ENCODE measurements at regions not wholly inside any gene's neighbourhood (a gene's known extent, or its start where the extent isn't known, plus 50 kb on each side); places are given as distances from the start of the nearest gene placed in this dataset.
"Not testable (repeated sequence)": the region's sequence is repeated elsewhere in the genome, so short reads cannot be mapped to it uniquely, and the experiment has no call there.

DNA sequence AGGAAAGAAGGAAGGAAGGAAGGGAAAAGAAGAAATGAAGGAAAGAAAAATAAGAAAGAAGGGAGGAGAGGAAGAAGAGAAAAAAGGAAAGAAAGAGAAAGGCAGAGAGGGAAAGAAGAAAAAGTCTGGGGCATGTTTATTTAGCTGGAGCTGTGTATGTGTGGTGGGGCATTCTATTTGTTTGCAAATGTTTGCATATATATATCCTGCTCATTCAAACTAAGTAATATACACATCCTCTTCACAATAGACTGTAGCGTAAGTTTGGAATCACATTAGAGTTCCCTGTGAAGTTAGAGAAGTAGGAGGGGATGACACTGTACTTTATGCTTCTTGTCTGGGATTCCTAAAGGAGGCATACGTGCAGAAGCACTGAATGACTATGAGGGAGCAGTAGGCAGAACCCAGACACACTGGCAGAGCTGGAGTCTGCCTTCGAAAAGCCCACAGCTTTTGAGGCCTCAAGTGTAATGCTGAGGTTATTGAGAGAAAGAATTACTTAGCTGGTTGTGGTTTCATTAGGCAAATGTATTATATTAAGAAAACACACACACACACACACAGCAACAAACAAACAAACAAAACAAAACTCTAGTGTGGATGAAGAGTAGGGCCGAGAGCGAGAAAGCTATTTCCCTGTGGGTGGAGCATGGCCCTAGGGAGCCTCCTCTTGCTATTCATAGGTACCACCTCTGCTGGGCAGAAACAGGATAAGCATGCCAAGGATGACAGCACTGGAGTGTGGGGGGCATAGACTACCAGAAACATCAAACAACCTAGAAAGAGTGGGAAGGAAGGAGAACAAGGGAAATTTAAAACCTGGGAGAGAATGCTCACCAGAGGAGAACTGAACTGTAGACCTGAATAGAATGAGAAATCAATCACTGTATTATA lies 905.1 kb upstream of the NXPH2 start:
- TF ChIP-seq, protein P1, sequence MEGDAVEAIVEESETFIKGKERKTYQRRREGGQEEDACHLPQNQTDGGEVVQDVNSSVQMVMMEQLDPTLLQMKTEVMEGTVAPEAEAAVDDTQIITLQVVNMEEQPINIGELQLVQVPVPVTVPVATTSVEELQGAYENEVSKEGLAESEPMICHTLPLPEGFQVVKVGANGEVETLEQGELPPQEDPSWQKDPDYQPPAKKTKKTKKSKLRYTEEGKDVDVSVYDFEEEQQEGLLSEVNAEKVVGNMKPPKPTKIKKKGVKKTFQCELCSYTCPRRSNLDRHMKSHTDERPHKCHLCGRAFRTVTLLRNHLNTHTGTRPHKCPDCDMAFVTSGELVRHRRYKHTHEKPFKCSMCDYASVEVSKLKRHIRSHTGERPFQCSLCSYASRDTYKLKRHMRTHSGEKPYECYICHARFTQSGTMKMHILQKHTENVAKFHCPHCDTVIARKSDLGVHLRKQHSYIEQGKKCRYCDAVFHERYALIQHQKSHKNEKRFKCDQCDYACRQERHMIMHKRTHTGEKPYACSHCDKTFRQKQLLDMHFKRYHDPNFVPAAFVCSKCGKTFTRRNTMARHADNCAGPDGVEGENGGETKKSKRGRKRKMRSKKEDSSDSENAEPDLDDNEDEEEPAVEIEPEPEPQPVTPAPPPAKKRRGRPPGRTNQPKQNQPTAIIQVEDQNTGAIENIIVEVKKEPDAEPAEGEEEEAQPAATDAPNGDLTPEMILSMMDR (IDR thresholded peaks at IDR 0.05; ENCODE audit: insufficient read depth, low read depth, low read length): no peak
- H3K4me3 ChIP-seq (ENCODE audit: low read depth, low read length): no peak overlapping the region
- DNase-seq (ENCODE audit: low read depth): no peak

DNA sequence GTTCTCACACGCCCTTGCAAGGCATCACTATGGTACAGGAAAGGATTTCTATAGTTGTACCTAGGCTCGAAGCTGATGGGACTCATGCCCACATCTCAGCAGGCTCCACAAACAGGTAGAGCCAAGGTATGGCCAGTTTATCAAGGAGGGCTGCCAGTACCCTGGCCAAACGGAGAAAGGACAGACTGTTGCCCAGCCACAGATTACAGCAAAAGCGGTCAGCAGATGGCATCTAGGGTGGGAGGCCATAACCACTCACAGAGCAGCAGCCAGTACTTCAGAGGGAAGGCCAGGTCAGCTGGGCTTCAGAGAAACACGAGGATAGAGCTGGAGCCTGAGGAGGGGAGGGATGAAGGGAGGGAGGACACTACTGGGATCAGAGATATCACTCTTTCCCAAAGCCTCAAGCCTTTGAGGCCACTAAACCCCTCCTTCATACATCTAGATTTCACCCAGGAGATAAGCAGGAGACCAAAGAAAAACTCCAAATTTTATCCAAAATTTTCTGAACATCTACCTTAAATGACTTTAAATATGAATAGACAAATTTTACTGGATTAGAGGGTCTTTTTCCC lies 904.2 kb upstream of the NXPH2 start:
- DNase-seq (ENCODE audit: low read depth): no peak
- TF ChIP-seq, protein P1 (IDR thresholded peaks at IDR 0.05; ENCODE audit: insufficient read depth, low read depth, low read length): no peak
- no peak overlapping the region for H3K4me3 ChIP-seq (ENCODE audit: low read depth, low read length)

DNA sequence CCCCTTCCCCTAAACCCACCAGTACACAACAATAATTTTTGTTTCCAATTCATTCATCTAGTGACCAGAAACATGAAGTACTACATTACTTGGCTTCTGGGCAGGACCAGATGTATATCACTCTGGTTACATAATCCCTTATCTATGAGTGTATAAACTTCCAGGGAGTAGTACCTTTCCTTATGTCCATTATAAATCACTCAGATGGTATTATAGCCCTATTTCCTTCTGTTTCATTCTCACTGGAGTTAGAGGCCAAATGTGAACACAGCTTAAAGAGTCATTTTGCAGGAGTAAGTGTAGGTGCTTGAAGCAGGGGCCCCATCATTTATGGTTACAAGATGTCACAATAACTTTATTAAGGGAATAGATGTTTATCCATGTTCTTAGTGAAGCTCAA lies 894.4 kb upstream of the NXPH2 start:
- no peak for DNase-seq (ENCODE audit: low read depth)
- no peak overlapping the region for H3K4me3 ChIP-seq (ENCODE audit: low read depth, low read length)
- TF ChIP-seq, protein P1 (IDR thresholded peaks at IDR 0.05; ENCODE audit: insufficient read depth, low read depth, low read length): no peak

DNA sequence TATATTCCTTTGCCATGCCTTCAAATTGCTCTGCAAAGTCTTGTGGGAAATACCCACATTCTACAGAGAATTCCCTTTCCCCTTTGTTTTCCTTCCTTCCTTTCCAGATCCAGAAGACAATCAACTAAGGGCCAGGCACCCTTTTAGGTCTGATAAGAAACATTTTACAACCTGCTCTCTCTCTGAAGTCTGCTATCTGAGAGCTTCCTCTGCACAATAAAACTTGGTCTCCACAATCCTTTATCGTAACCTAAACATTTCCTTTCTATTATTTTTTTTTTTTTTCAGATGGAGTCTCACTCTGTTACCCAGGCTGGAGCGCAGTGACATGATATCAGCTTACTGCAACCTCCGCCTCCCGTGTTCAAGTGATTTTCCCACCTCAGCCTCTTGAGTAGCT lies 893.3 kb upstream of the NXPH2 start:
- not testable (repeated sequence) for DNase-seq (ENCODE audit: low read depth); H3K4me3 ChIP-seq (ENCODE audit: low read depth, low read length)

DNA sequence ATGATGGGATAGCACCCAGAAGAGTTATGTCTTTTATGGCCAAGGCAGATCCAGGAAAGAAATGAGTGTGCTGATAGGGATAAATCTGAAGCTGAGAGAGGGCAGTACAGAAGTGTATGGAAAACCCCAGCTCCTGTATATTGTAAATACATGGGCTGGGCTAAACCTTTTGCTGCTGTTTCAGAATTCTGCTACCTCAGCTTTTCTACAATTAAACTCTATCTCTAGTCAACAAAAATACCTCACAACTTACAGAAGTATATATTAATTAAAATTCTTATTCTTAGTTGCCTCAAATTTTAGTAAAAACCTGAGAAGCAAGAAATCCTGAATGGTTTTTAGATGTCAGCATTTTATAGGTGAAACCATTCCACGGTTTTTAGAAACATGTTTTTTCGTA lies 889.5 kb upstream of the NXPH2 start:
- TF ChIP-seq, protein P1 (IDR thresholded peaks at IDR 0.05; ENCODE audit: insufficient read depth, low read depth, low read length): no peak
- DNase-seq (ENCODE audit: low read depth): no peak
- H3K4me3 ChIP-seq (ENCODE audit: low read depth, low read length): no peak overlapping the region

DNA sequence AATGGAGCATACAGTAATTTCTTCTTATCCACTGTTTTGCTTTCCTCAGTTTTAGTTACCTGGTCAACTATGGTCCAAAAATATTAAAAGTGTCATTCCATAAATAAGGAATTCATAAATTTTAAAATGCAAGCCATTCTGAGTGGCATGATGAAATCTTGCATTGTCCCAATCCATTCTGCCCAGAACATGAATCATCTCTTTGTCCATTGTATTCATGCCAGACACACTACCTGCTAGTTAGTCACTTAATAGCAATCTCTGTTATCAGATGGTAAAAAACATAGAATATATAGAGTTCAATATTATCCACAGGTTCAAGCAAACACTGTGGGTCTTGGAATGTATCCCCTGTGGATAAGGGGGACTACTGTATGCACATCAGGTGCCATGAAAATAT lies 872.2 kb upstream of the NXPH2 start:
- TF ChIP-seq, protein P1 (IDR thresholded peaks at IDR 0.05; ENCODE audit: insufficient read depth, low read depth, low read length): no peak
- no peak for DNase-seq (ENCODE audit: low read depth)
- H3K4me3 ChIP-seq (ENCODE audit: low read depth, low read length): no peak overlapping the region

DNA sequence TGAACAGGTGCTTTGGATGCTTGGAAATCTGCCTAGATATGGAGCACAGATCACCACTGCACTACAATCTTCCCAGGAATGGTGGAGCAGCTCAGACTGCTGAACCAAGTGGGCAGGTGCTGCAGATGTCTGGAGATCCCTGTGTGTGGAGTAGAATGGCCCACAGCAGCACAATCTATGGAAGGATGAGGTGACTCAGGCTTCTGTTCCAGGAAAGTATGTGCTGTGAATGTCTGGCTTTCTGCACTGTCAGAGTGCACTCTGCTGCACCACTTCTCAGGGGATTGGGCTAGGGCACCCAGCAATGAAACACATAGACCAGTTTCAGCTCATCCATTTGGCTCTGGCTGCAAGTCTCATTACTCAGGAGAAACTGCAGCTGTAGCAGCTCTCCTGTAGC lies 865.4 kb upstream of the NXPH2 start:
- no peak for DNase-seq (ENCODE audit: low read depth)
- TF ChIP-seq, protein P1 (IDR thresholded peaks at IDR 0.05; ENCODE audit: insufficient read depth, low read depth, low read length): no peak
- no peak overlapping the region for H3K4me3 ChIP-seq (ENCODE audit: low read depth, low read length)
